Left ventricle myocardium inferior (tissue), 1 donor: ENCODE measurements at regions not wholly inside any gene's neighbourhood (a gene's known extent, or its start where the extent isn't known, plus 50 kb on each side); places are given as distances from the start of the nearest gene placed in this dataset.

Experiments used
- DNase-seq: peaks from one replicate; pipeline ENCODE4 v3.0.0-alpha.2; 2020
- H3K27ac ChIP-seq: fragments of 200-600 bp; replicated peaks from 2 replicates; pipeline ENCODE4 v1.8.0; 2021
- H3K27me3 ChIP-seq: fragments of 200-600 bp; 2 replicates; pipeline ENCODE4 v1.8.0; 2021; ENCODE audit warnings: low read depth
- H3K36me3 ChIP-seq: fragments of 200-600 bp; 2 replicates; pipeline ENCODE4 v1.8.0; 2021
- H3K4me1 ChIP-seq: fragments of 200-600 bp; 2 replicates; pipeline ENCODE4 v1.8.0; 2021
- H3K4me3 ChIP-seq: fragments of 200-600 bp; 2 replicates; pipeline ENCODE4 v1.8.0; 2021; ENCODE audit warnings: mild to moderate bottlenecking, moderate library complexity
- H3K9me3 ChIP-seq: fragments of 200-600 bp; replicated peaks from 2 replicates; pipeline ENCODE4 v1.8.0; 2021
- CTCF ChIP-seq: fragments of 200-600 bp; IDR thresholded peaks from 2 replicates; pipeline ENCODE4 v1.8.0; 2021; ENCODE audit warnings: antibody characterized with exemption, mild to moderate bottlenecking, borderline replicate concordance
- intact Hi-C: fragments of 100-400 bp; cut with micrococcal nuclease; formaldehyde crosslinking; loops from one replicate; pipeline ENCODE4 v1.11.0; 2022
- donor health status: DM: no; HTN: yes; CAD: no; lungs with severe emphysema.

GRCh38 chr9:108562176-108562575 lies 293.6 kb downstream of the ACTL7B start:
- DNase-seq = no peak
- Histone ChIP-seq H3K4me3 (no peak overlapping the region), H3K27me3 (no peaks in the 10 kb centered on the region), H3K9me3 (no peaks in the 10 kb centered on the region), H3K27ac (no peak overlapping the region), H3K4me1 (peaks cover 4% of the 10 kb centered on the region), H3K36me3 (no peaks in the 10 kb centered on the region)
- intact Hi-C loops = loop anchor here (10.0 kb wide), 1 partner anchor 1097 kb away; no protein-coding TSS in a partner anchor
- no peak for TF ChIP-seq CTCF

GRCh38 chr9:108559432-108559831 lies 296.4 kb downstream of the ACTL7B start:
- H3K4me1 ChIP-seq = no peaks in the 10 kb centered on the region
- no peaks in the 10 kb centered on the region for H3K27me3 ChIP-seq
- no peak overlapping the region for H3K27ac ChIP-seq
- no peak overlapping the region for H3K4me3 ChIP-seq
- H3K36me3 ChIP-seq = no peaks in the 10 kb centered on the region
- no peak for DNase-seq
- no peak for TF ChIP-seq CTCF
- no peaks in the 10 kb centered on the region for H3K9me3 ChIP-seq
- intact Hi-C loops = no loop called here

- Histone ChIP-seq H3K4me3 (no peak overlapping the region), H3K27me3 (no peaks in the 10 kb centered on the region), H3K4me1 (peaks cover 4% of the 10 kb centered on the region), H3K27ac (no peak overlapping the region), H3K9me3 (no peaks in the 10 kb centered on the region), H3K36me3 (no peaks in the 10 kb centered on the region)
- intact Hi-C loops = no loop called here
- TF ChIP-seq CTCF = no peak
- DNase-seq = no peak
Observed at GRCh38 chr9:108554831-108555230, 301.0 kb downstream of the ACTL7B start.

GRCh38 chr9:108553111-108553635 lies 302.6 kb downstream of the ACTL7B start:
- TF ChIP-seq CTCF = no peak
- no peak for DNase-seq
- Histone ChIP-seq H3K36me3 (no peaks in the 10 kb centered on the region), H3K27ac (no peak overlapping the region), H3K27me3 (no peaks in the 10 kb centered on the region), H3K4me3 (no peak overlapping the region), H3K4me1 (peaks cover 14% of the 10 kb centered on the region), H3K9me3 (no peaks in the 10 kb centered on the region)
- intact Hi-C loops = no loop called here

- Histone ChIP-seq H3K4me3 (no peak overlapping the region), H3K4me1 (peaks cover 14% of the 10 kb centered on the region), H3K9me3 (no peaks in the 10 kb centered on the region), H3K27ac (no peak overlapping the region), H3K27me3 (no peaks in the 10 kb centered on the region), H3K36me3 (no peaks in the 10 kb centered on the region)
- intact Hi-C loops = no loop called here
- TF ChIP-seq CTCF = no peak
- no peak for DNase-seq
Observed at GRCh38 chr9:108552459-108553040, 303.2 kb downstream of the ACTL7B start.
